Sigmoid colon (tissue), 4 donors: ENCODE measurements at regions not wholly inside any gene's neighbourhood (a gene's known extent, or its start where the extent isn't known, plus 50 kb on each side); places are given as distances from the start of the nearest gene placed in this dataset.

Experiments
- EP300 ChIP-seq, 4 donors: sonication (generic); formaldehyde crosslinking; IDR thresholded peaks; one replicate each; pipeline ENCODE4 v1.6.1; 2017; ENCODE audit warnings: antibody characterized with exemption in 4 of 4
- POLR2A ChIP-seq, 2 donors: fragments of 450-650 bp; IDR thresholded peaks; one replicate each; pipeline ENCODE4 v1.6.1; 2016; ENCODE audit warnings: antibody characterized with exemption in 2 of 2, mild to moderate bottlenecking in 2 of 2, moderate library complexity in 2 of 2
- POLR2AphosphoS5 ChIP-seq, 4 donors: sonication (generic); formaldehyde crosslinking; IDR thresholded peaks; one replicate each; pipeline ENCODE4 v1.6.1; 2017; ENCODE audit warnings: antibody characterized with exemption in 4 of 4
- TF ChIP-seq, protein P1 (sequence below), 4 experiments: fragments of 450-650 bp in 3 of 4; fragments of 200-600 bp in 1 of 4; IDR thresholded peaks; one replicate each; pipeline ENCODE4 v1.5.1; 2016 to 2019; ENCODE audit warnings: antibody characterized with exemption in 4 of 4, mild to moderate bottlenecking in 3 of 4, moderate library complexity in 2 of 4

DNA sequence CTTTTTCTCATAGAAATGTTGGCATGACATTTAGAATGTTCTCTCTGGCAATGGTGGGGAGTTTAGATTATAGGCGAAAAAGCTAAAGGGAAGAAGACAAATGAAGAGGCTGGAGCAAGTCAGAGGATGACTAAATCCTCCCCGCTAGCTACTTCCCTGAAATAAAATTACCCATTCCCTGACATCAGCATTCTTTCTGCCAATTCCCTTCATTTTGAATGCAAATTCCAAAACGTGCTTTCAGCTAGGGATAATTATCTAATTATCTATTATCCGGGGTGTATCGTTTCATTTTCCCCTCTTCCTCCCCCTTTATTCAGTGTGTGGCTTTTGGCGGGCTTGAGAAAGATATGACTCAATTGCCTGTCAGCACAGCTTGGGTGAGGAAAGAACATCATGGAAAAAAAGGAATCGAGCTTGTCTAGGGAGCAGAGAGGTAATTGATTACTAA lies 672.3 kb downstream of the TNS3 start:
- TF ChIP-seq, protein P1, sequence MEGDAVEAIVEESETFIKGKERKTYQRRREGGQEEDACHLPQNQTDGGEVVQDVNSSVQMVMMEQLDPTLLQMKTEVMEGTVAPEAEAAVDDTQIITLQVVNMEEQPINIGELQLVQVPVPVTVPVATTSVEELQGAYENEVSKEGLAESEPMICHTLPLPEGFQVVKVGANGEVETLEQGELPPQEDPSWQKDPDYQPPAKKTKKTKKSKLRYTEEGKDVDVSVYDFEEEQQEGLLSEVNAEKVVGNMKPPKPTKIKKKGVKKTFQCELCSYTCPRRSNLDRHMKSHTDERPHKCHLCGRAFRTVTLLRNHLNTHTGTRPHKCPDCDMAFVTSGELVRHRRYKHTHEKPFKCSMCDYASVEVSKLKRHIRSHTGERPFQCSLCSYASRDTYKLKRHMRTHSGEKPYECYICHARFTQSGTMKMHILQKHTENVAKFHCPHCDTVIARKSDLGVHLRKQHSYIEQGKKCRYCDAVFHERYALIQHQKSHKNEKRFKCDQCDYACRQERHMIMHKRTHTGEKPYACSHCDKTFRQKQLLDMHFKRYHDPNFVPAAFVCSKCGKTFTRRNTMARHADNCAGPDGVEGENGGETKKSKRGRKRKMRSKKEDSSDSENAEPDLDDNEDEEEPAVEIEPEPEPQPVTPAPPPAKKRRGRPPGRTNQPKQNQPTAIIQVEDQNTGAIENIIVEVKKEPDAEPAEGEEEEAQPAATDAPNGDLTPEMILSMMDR (IDR thresholded peaks at IDR 0.05) = no peak
- no peak for TF ChIP-seq POLR2A (IDR thresholded peaks at IDR 0.05)
- TF ChIP-seq POLR2AphosphoS5 (IDR thresholded peaks at IDR 0.05) = no peak
- TF ChIP-seq EP300 (IDR thresholded peaks at IDR 0.05) = no peak
